Peyer's patch (tissue), 4 donors: ENCODE measurements at regions not wholly inside any gene's neighbourhood (a gene's known extent, or its start where the extent isn't known, plus 50 kb on each side); places are given as distances from the start of the nearest gene placed in this dataset.

Experiments used
- DNase-seq, 3 donors: peaks; one replicate each; pipeline ENCODE4 v3.0.0-alpha.2; 2017 to 2019
- H3K27ac ChIP-seq, 4 donors: fragments of 200-600 bp; sonication (generic); one replicate each; pipeline ENCODE4 v1.5.1; 2016 to 2019
- H3K27me3 ChIP-seq, 2 donors: fragments of 200-600 bp; sonication (generic); one replicate each; pipeline ENCODE4 v1.5.1; 2019
- H3K36me3 ChIP-seq, 3 donors: fragments of 200-600 bp; sonication (generic); one replicate each; pipeline ENCODE4 v1.5.1; 2016 to 2019
- H3K4me1 ChIP-seq, 4 donors: fragments of 200-600 bp; sonication (generic); one replicate each; pipeline ENCODE4 v1.5.1; 2016 to 2019
- H3K4me3 ChIP-seq, 4 donors: fragments of 200-600 bp; sonication (generic); 1 replicate in 3 of 4; 2 replicates in 1 of 4; pipeline ENCODE4 v1.5.1; 2016 to 2019; ENCODE audit warnings: mild to moderate bottlenecking in 1 of 4
- H3K9me3 ChIP-seq, 4 donors: fragments of 200-600 bp; sonication (generic); one replicate each; pipeline ENCODE4 v1.5.1; 2016 to 2019; ENCODE audit warnings: mild to moderate bottlenecking in 1 of 4
- CTCF ChIP-seq, 6 experiments: fragments of 450-650 bp in 4 of 6; fragments of 200-600 bp in 2 of 6; sonication (generic) in 1 of 6; IDR thresholded peaks; one replicate each; pipeline ENCODE4 v1.5.1; 2017 to 2019; ENCODE audit warnings: antibody characterized with exemption in 6 of 6, mild to moderate bottlenecking in 3 of 6, moderate library complexity in 1 of 6
- POLR2A ChIP-seq, 2 donors: fragments of 450-650 bp; IDR thresholded peaks; one replicate each; pipeline ENCODE4 v1.5.1; 2017; ENCODE audit warnings: antibody characterized with exemption in 2 of 2, mild to moderate bottlenecking in 2 of 2, moderate library complexity in 2 of 2

GRCh38 chr3:182036382-182036781 lies 324.7 kb downstream of the SOX2 start:
- TF ChIP-seq CTCF (IDR thresholded peaks at IDR 0.05) (no peak), POLR2A (IDR thresholded peaks at IDR 0.05) (no peak)
- Histone ChIP-seq H3K4me1 (no peaks in the 10 kb centered on the region), H3K36me3 (no peaks in the 10 kb centered on the region), H3K27ac (no peak overlapping the region), H3K4me3 (no peak overlapping the region), H3K27me3 (no peaks in the 10 kb centered on the region), H3K9me3 (no peaks in the 10 kb centered on the region)
- no peak for DNase-seq

- H3K9me3 ChIP-seq: no peaks in the 10 kb centered on the region
- no peaks in the 10 kb centered on the region for H3K27me3 ChIP-seq
Measured at GRCh38 chr3:182041668-182042291, 330.1 kb downstream of the SOX2 start.

GRCh38 chr3:182045736-182046135 lies 334.0 kb downstream of the SOX2 start:
- no peak for DNase-seq
- no peaks in the 10 kb centered on the region for H3K27me3 ChIP-seq
- no peak overlapping the region for H3K27ac ChIP-seq
- no peaks in the 10 kb centered on the region for H3K9me3 ChIP-seq
- no peaks in the 10 kb centered on the region for H3K36me3 ChIP-seq
- no peaks in the 10 kb centered on the region for H3K4me1 ChIP-seq
- no peak for TF ChIP-seq CTCF (IDR thresholded peaks at IDR 0.05)
- H3K4me3 ChIP-seq: no peak overlapping the region

More at GRCh38 chr3:182041668-182042291, 330.1 kb downstream of the SOX2 start:
- Histone ChIP-seq H3K4me1 (no peaks in the 10 kb centered on the region), H3K36me3 (no peaks in the 10 kb centered on the region), H3K4me3 (no peak overlapping the region), H3K27ac (no peak overlapping the region)
- no peak for DNase-seq
- TF ChIP-seq POLR2A (IDR thresholded peaks at IDR 0.05) (no peak), CTCF (IDR thresholded peaks at IDR 0.05) (no peak)

- Histone ChIP-seq H3K9me3 (no peaks in the 10 kb centered on the region), H3K36me3 (no peaks in the 10 kb centered on the region), H3K4me1 (no peaks in the 10 kb centered on the region), H3K4me3 (no peak overlapping the region), H3K27ac (no peak overlapping the region), H3K27me3 (no peaks in the 10 kb centered on the region)
- no peak for TF ChIP-seq POLR2A (IDR thresholded peaks at IDR 0.05)
- TF ChIP-seq CTCF (IDR thresholded peaks at IDR 0.05): no peak
- no peak for DNase-seq
Measured at GRCh38 chr3:182046166-182046764, 334.5 kb downstream of the SOX2 start.

- Histone ChIP-seq H3K27ac (no peak overlapping the region), H3K4me3 (no peak overlapping the region), H3K27me3 (no peaks in the 10 kb centered on the region), H3K36me3 (no peaks in the 10 kb centered on the region), H3K4me1 (no peaks in the 10 kb centered on the region), H3K9me3 (no peaks in the 10 kb centered on the region)
- DNase-seq: no peak
- TF ChIP-seq CTCF (IDR thresholded peaks at IDR 0.05) (no peak), POLR2A (IDR thresholded peaks at IDR 0.05) (no peak)
Measured at GRCh38 chr3:182050932-182051331, 339.2 kb downstream of the SOX2 start.
